ENCODE measurements at regions not wholly inside any gene's neighbourhood (a gene's known extent, or its start where the extent isn't known, plus 50 kb on each side); places are given as distances from the start of the nearest gene placed in this dataset.
"Not testable (repeated sequence)": the region's sequence is repeated elsewhere in the genome, so short reads cannot be mapped to it uniquely, and the experiment has no call there.

DNA sequence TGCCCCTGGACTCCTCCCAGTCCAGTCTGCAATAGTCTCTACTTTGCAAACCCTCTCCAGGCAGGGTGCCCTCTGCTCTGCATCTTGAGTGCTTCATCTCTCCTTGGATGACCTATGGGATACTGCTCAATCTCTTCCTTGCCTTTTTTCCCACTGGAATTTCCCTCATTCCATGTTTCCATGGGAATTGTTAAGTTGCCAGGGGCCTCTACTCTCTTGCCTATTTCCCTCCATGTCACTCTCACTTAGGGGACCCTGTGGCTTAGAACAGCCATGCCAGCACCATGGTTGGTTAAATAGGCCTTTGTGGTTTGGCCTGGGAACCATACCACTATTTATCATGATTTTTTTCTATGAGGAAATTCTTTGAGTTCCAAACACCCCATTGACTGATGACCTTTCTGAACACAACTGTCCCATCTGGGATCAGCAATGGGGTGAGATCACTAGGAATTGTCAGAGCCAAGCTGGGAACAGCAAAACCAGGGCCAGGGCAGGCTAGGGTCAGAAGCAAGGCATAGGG, 91.4 kb upstream of the RBMS1 start:
- no peak for DNase-seq

DNA sequence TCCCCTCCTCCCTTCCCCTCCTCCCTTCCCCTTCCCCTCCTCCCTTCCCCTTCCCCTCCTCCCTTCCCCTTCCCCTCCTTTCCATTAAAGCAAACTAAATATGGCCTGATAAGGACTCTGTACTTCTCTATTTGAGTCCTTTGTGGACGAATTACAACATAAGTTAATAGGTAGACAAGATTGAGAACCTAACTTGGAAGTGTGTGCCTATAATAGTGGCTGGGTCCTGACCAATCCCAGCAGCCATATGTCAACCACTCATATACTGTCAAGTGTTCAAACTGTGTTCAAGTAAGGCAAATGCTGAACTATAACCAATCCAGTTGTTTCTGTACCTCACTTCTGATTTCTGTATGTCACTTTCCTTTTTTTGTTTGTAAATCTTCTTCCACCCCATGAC, 97.1 kb upstream of the RBMS1 start:
- DNase-seq, result no peak

GRCh38 chr2:160592401-160592800, 98.8 kb upstream of the RBMS1 start:
- DNase-seq, result no peak

DNA sequence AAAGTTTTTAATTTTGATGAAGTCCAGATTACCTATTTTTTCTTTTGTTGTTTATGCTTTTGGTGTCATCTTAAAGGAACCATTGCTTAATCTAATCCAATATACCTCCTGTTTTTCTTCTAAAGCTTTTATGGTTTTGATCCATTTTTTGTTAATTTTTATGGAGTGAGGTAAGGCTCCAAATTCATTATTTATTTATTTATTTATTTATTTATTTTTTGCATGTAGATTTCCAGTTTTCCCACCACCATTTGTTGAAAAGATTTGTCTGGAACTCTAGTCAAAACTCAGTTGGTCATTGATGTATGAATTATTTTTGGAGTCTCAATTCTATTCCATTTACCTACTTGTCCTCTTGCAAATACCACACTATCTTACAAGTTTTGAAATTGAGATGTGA, 99.4 kb upstream of the RBMS1 start:
- DNase-seq, result no peak

DNA sequence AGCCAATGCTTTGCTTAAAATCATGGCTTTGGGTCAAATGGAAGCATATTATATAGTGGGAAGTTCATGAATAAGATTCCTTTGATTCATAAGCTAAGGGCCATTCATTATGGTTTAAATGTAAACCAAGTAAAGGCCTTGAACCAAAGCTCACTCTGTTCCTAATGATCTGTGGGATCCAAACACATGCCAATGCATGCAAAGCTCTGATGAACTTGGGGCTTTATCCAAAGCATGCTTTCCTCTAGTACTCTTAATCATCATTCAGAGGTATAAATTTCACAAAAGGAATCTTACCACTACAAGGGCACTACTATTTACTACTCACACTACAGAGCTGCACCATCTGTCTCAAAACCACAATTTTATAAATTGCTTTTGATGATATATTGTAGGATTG, 102.8 kb upstream of the RBMS1 start:
- no peak for DNase-seq

DNA sequence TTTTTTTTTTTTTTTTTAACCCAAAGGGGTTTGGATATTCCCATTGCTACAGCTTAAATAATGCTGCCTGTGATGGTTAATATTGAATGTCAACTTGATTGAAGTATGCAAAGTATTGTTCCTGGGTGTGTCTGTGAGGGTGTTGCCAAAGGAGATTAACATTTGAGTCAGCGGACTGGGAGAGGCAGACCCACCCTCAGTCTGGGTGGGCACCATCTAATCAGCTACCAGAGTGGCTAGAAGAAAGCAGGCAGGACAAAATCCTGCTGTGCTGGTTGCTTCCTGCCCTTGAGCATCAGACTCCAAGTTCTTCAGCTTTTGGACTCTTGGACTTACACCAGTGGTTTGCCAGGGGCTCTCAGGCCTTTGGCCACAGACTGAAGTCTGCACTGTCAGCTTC, 106.8 kb upstream of the RBMS1 start:
- not testable (repeated sequence) for DNase-seq

DNA sequence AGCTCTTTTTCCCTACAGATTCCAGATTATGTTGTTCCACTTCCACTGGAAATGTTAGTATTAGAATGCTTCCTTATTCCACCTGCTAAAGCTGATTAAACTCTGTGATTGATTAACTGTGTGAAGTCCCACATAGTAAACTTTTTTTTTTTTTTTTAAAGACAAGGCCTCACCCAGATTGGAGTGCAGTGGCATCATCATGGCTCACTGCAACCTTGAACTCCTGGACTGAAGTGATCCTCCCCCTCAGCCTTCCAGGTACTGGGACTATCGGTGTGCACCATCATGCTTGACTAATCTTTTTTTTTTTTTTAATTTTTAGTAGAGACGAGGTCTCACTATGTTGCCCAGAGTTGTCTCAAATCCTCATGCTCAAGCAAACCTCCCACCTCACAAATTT, 108.5 kb upstream of the RBMS1 start:
- no peak for DNase-seq

DNA sequence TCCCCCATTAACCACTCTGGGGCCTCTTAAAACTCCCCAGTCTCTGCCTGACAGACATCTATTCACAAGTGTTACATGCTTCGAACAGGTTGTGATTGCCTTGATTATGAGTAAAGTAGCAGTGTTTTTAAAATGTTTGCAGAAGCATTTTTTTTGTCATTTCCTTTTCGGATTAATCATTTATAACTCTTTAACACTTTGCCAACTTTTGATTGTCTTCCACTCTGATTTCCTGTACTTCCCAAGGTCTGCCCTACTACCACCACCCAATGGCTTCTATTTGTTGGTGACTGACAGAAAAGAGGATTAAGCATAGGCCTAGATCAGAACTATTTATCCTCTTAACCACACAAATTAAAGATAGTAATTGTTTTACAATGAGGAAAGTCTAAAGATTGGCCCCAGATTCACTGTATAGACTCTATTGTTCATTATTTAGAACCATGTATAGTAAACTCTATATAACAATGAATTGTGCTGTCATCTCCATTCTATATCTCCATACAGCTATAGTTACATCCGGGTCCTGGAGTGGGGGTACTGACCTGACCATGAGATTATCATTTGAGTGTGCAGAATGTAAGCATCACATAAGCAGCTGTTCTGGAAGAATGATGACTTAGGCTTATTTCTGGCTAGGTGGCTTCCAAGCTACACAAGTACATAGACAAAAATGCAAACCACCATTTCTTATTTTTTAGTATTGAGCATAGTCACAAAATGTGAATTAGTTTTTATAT, 110.3 kb upstream of the RBMS1 start:
- no peak for DNase-seq

DNA sequence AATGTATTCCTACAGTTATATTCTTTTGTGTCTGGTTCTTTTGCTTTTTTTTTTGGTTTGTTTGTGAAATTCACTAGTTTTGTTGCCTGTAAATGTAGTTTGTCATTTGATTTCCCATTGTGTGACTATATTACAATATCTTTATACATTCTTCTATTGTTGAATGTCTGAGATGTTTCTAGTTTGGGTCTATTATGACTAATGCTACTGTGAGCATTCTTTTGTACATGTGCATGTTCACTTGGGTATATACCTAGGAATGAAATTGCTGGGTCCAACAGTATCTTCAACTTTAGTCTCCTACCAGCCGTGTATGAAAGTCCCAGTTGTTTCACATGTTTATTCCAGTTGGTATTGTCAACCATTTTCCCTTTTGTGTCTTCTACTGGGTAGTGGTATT, 112.7 kb upstream of the RBMS1 start:
- DNase-seq, result no peak

- no peak for DNase-seq
Observed at GRCh38 chr2:160608599-160608998, 115.0 kb upstream of the RBMS1 start.

- no peak for DNase-seq
Observed at GRCh38 chr2:160609346-160609745, 115.7 kb upstream of the RBMS1 start.

GRCh38 chr2:160610041-160610440, 116.4 kb upstream of the RBMS1 start:
- DNase-seq, result no peak

- no peak for DNase-seq
Observed at GRCh38 chr2:160612266-160612856, 118.8 kb upstream of the RBMS1 start.

DNA sequence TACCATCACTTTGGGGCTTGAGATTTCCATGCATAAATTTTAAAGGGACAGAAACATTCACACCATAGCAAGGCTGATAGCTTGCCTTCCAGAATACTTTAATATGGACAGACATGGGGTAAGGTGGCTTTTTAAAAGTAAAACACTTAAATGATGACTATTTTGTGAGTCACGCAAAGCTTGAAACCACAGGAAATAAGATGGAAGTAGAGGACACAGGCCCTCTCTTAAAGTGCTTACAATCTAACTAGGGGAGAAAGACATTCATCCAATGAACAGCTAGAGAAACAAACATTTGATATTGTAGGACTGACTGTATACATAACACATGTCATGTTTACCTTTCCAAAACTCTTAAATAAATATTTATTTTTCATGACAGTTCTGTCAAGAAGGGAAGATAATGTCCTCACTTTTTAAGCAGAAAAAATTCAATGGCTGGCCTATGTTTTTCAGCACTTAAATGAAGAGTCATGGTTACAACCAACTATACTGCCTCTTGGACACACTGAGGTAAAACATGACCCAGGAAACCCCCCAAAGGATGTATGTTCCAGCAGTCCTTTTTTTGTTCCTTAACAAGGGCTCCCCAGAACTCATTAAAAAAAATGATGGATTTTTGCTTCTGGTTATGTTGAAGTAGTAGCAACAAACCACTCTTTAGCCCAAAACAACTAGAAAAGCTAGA, 120.0 kb upstream of the RBMS1 start:
- no peak for DNase-seq

DNA sequence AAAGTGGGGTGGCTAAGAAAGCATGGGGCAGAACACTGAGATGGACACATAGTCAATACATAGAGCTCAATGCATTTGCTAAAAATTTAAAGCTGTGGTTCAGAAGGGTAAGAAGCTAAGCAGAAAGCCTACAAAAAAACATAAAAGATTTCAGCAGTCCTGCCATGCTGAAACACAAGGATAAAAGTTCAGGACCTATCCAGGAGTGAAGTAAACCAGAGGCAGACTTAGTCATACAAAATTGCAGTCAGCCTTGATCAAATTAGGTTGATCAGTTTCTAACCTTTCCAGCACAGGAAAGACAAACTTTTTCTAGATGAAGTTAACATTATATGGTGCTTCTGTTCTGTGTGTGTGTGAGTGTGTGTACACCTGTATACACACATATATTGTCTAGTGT, 120.8 kb upstream of the RBMS1 start:
- DNase-seq, result no peak

GRCh38 chr2:160615706-160616105, 122.1 kb upstream of the RBMS1 start:
- no peak for DNase-seq

GRCh38 chr2:160616149-160616548, 122.5 kb upstream of the RBMS1 start:
- no peak for DNase-seq

DNA sequence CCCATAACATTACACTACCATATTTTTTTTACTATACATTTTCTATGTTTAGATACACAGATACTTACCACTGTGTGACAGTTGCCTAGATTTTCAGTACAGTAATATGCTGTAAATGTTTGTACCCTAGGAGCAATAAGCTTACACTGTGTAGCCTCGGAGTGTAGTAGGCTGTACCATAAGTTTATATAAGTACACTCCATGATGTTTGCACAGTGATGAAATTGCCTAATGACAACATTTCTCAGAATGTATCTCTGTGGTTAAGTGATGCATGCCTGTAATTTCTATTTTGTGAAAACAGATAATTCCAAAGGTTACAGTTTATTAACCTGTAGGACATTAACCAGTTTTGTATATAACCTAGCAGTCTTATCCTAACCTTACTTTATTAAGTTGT, 128.1 kb upstream of the RBMS1 start:
- no peak for DNase-seq

DNA sequence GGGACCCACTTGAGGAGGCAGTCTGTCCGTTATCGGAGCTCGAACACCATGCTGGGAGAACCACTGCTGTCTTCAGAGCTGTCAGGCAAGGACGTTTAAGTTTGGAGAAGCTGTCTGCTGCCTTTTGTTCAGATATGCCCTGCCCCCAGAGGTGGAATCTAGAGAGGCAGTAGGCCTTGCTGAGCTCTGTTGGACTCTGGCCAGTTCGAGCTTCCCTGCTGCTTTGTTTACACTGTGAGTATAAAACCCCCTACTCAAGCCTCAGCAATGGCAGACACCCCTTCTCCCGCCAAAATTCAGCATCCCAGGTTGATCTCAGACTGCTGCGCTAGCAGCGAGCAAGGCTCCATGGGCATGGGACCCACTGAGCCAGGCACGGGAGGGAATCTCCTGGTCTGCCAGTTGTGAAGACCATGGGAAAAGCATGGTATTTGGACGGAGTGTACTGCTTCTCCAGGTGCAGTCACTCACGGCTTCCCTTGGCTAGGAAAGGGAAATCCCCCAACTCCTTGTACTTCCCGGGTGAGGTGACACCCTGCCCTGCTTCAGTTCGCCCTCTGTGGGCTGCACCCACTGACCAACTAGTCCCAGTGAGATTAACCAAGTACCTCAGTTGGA, 134.5 kb upstream of the RBMS1 start:
- DNase-seq, result not testable (repeated sequence)

- DNase-seq, result no peak
Observed at GRCh38 chr2:160628811-160629210, 135.2 kb upstream of the RBMS1 start.

- no peak for DNase-seq
Observed at GRCh38 chr2:160630801-160631590, 137.4 kb upstream of the RBMS1 start.

GRCh38 chr2:160632084-160632975, 138.7 kb upstream of the RBMS1 start:
- no peak for DNase-seq
